Left forelimb (tissue), 1 donor: ENCODE measurements at regions not wholly inside any gene's neighbourhood (a gene's known extent, or its start where the extent isn't known, plus 50 kb on each side); places are given as distances from the start of the nearest gene placed in this dataset.
"Not testable (repeated sequence)": the region's sequence is repeated elsewhere in the genome, so short reads cannot be mapped to it uniquely, and the experiment has no call there.

ENCODE experiments used
- DNase-seq: peaks from one replicate; pipeline ENCODE4 v3.0.0-alpha.2; 2018; ENCODE audit warnings: low spot score

- no peak for DNase-seq
Observed at GRCh38 chr2:241958818-241959545, 89.5 kb downstream of the RTP5 start.

- DNase-seq = no peak
Observed at GRCh38 chr2:241959751-241960269, 90.3 kb downstream of the RTP5 start.

GRCh38 chr2:241961454-241961853 is 91.9 kb downstream of the RTP5 start:
- no peak for DNase-seq

GRCh38 chr2:241964133-241964532 is 94.6 kb downstream of the RTP5 start:
- DNase-seq = no peak

GRCh38 chr2:241965931-241966412 is 96.4 kb downstream of the RTP5 start:
- no peak for DNase-seq

- DNase-seq = no peak
Observed at GRCh38 chr2:241966647-241967466, 97.3 kb downstream of the RTP5 start.

GRCh38 chr2:241967467-241968144 is 98.1 kb downstream of the RTP5 start:
- no peak for DNase-seq

- DNase-seq = no peak
Observed at GRCh38 chr2:241968417-241968816, 98.9 kb downstream of the RTP5 start.

GRCh38 chr2:241969182-241969581 is 99.7 kb downstream of the RTP5 start:
- DNase-seq = not testable (repeated sequence)

GRCh38 chr2:241970716-241971115 is 101.2 kb downstream of the RTP5 start:
- no peak for DNase-seq

GRCh38 chr2:241974096-241974495 is 104.6 kb downstream of the RTP5 start:
- no peak for DNase-seq

GRCh38 chr2:241974851-241975592 is 105.5 kb downstream of the RTP5 start:
- DNase-seq = no peak

GRCh38 chr2:241975593-241976284 is 106.2 kb downstream of the RTP5 start:
- no peak for DNase-seq

GRCh38 chr2:241976296-241976695 is 106.8 kb downstream of the RTP5 start:
- no peak for DNase-seq

- DNase-seq = no peak
Observed at GRCh38 chr2:241977557-241978300, 108.2 kb downstream of the RTP5 start.

GRCh38 chr2:241978670-241979069 is 109.1 kb downstream of the RTP5 start:
- DNase-seq = no peak

GRCh38 chr2:241980193-241980592 is 110.7 kb downstream of the RTP5 start:
- DNase-seq = no peak

GRCh38 chr2:241981076-241981700 is 111.7 kb downstream of the RTP5 start:
- no peak for DNase-seq

GRCh38 chr2:241982706-241983570 is 113.4 kb downstream of the RTP5 start:
- no peak for DNase-seq
